Fibroblast of skin of left quadriceps (primary cell): ENCODE measurements at regions not wholly inside any gene's neighbourhood (a gene's known extent, or its start where the extent isn't known, plus 50 kb on each side); places are given as distances from the start of the nearest gene placed in this dataset.
"Not testable (repeated sequence)": the region's sequence is repeated elsewhere in the genome, so short reads cannot be mapped to it uniquely, and the experiment has no call there.

Source experiments
- DNase-seq, 2 experiments: peaks; one replicate each; pipeline ENCODE4 v3.0.0-alpha.2; 2013; ENCODE audit warnings: low read depth in 2 of 2

DNA sequence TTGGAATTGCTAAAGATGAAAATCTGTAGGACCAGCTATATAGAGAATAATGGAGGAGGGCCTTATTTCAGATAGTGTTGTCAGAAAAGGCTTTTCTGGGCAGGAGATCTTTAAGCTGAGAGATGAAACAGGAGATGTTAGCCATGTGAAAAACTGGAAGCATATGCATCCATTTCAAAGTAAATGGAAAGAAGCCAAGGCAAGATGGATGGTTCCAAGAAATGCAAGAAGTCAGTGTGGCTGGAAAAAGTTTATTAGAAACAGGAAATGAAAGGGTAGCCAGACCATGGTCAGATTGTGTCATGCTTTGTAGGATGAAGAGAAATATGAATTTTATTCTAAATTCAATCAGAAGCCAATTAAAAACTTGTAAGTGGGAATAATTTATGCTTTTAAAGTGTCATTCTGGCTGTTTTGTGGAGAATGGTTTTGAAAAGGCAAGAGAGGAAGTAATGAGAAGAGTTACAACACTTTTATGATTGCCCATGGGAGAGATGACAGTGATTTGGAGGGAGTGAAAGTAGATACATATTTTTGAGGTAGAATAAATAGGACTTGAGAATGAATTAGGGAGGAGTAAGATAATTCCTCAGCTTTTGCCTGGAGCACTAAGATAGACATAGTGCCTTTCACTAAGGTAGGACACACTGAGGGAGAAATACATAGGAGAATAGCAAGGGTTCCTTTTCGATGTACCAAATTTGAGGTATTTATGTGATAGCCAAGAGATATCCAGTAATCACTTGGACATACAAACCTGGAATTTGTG, 620.1 kb downstream of the HTR1B start:
- DNase-seq = peak in 1 of 2 experiments; percentile 3

DNA sequence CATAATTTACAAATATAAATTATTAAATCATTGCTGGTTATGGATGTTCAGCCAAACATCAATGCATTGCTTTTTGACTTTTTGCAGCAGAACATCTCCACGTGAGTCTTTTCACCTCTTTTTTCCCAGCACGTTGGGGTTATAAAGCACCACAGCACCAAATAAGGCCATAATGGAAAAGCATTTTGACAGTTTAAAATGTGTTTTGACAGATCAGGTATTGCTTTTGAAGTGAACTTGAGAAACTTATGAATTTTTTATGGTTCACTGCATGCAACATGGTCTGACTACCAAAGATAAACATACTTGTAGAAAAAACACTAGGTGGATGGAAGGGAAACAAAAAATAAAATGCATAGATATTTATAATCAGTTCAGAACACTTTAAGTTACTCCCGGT, 622.4 kb downstream of the HTR1B start:
- DNase-seq = no peak

DNA sequence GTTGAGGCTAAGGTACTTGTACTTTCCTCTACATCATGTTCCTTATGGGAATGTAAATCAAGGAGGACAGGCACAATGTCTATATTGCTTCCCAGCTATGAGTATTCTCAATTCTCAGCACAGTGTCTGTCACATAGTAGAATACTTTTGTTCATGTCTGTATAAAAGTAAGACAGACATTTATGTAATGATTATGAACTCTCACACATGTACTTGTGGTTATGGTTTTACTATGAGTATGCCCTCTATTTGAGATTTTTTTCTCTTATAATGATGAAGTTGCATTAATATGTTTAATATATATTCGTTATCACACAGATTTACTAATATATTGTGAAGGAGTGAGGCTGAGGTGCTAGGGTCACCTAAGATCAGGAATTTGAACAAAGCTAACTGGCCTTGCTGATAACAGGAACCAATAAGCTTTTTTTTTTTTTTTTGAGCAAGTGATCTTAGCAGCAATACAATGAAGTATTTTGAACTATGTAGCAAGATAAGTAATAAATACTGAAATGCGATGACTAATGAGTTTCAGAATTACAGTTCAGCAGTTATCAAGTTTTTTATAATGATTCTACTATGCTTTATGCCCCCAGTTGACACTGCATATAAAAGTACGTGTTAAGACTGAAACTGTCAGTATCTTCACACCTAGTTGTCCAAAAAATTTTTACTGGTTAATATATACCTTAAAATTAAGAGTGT, 623.1 kb downstream of the HTR1B start:
- no peak for DNase-seq

DNA sequence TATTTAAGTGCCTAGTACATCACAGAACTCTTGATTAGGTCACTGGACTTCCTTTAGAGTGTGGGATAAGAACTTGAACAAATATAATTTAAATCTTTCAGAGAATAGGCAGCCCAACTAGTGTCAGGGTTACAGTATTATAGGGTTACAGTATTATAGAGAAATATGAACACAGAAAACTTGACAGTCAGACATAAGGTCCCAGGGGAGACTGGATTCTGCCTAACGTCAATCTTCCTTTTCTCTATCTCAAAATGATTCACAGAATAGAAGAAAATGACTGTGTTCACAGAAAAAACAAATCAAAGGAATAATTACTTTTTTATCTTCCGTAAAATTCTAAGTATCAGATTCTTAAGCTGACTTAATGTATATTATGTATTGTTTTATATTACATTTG, 623.8 kb downstream of the HTR1B start:
- DNase-seq = no peak

- no peak for DNase-seq
Observed at GRCh38 chr6:76837564-76837963, 625.7 kb downstream of the HTR1B start.

DNA sequence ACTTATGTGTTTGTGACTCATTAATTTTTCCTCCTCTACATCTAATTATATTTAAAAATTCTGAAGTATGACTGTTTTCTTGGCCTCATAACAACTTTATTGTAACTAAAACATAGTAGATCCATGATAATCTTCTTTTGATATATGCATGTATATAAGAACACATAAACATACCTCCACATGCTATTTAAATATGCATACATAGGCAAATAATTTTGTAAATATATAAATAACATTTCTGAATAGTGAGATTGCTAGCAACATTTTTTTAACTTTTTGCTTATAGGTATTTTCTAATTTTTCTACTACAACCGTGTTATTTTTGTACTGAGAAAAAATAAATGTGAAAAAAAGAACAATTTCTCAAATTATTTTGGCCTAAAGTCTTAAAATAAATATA, 627.6 kb downstream of the HTR1B start:
- no peak for DNase-seq

DNA sequence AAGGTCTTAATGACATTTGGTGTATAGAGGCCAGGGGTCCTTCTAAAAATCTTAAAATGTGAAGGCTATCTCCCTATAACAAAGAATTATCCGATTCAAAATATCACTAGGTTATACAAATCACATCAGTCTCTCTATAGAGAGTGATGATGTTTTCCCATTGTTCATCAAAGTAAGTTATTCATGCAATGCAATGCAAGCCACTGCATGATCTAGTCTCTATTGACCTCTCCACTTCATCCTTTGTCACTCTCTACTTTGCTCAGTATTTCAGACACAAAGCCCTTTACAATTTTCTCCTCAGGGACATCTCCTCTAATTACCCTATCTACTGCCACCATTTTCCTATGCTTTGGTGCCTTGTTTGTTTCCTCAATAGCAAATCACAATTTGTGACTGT, 628.0 kb downstream of the HTR1B start:
- DNase-seq = no peak

DNA sequence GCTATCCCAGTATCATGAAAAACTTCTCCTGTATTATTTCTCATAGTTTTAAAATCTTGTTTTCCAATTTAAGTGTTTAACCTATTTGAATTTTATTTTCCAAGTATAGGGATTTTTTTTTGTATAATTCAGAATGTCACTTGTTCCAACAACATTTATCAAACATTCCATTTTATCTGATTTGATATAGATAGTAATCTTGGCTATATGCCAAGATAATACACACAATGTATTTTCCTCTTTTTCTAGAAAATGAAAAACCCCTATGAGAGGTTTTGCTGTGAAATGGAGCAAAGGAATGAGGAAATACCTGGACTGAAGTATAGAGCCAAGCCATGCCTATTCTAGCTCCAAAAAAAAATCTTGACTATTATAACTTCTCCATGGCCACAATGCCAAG, 628.9 kb downstream of the HTR1B start:
- DNase-seq = no peak

GRCh38 chr6:76831299-76831698, 632.0 kb downstream of the HTR1B start:
- no peak for DNase-seq

DNA sequence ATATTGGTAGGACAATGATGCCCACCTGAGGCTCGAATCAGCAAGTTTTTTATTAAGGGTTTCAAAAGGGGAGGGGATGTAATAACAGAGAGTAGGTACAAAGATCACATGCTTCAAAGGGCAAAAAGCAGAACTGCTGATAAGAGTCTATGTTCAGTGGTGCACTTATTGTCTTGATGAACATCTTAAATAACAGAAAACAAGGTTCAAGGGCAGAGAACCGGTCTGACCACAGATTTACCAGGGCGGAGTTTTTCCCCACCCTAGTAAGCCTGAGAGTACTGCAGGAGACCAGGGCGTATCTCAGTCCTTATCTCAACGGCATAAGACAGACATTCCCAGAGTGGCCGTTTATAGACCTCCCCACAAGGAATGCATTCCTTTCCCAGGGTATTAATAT, 639.7 kb downstream of the HTR1B start:
- not testable (repeated sequence) for DNase-seq

DNA sequence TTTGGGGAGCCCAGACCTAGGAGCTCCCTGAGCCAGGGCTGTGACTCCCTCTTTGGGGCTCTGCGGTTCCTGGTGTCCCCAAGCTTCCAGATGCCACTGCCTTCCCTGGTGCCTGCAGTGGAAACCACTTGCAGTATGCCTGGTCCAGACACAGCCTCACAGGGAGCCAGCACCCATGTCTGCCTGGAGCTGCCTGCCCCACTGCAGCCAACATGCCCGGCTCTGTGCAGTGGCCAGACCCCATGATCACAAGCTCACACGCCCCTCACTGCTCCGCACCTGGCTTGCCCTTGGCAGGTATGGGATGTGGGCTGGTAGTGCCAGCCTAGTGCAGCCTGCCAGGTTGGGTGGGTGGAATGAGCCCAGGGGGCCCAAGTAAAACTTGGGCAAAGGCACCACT, 644.8 kb downstream of the HTR1B start:
- no peak for DNase-seq

GRCh38 chr6:76817429-76817828, 645.9 kb downstream of the HTR1B start:
- DNase-seq = no peak

DNA sequence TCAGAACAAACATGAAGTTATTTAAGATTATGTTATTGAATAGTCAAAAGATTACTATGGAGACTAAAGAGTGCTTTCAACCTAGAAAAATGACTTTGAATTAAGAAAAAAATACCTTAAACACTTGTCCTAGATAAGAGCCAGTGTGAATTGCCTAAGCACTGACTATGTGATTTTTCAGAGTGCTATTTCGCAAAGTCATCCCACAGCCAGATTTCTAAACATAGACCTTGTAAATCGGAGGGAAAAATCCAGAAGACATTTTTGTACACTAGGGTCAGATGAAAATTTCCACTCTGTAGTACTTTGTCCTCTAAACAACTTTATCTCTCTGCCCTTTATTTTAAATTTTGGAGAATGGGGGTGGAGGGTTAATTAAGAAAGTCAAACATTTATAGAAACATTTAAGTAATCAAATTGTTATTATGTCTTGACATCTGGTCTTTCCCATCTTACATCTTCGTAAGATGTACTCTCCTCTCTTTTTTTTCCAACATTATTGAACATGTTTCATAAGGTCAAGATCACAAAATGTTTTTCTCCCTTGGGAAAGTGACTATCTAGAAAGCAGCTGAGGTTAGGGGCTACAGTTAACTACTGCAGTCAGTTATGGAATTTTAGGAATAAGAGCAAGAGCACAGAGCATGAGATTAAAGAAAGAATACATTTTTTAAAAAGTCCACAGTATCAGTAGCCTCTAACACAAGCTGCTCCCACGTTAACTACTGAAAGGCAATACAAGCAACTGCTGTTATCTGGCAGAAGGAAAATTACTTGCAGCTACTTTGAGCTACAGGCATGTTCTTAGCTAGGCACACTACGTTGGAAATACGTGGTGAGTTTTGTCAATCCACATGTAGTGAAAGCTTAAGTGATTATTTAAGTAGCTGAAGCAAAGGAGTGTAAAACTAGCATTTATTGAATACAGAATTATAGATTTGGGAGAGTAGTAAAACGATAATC, 648.5 kb downstream of the HTR1B start:
- DNase-seq = no peak

DNA sequence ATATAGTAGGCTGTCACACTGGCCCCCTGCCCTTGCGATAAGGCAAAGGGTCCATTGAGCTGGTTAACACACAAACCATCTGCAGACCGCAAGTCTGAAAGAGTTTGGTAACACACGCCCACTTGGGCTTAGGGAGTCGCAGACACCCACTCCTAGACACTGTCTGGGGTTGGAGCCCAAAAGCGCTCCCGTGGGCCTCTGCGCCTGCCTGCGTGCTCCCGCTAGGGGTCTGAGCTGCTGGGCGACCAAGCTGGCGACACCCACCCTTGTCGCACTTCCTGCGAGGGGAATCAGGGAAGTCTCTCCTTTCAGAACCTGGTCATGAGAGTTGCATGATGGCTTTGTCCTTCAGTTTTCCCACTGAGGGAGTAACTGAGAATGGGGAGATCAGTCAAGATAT, 653.0 kb downstream of the HTR1B start:
- DNase-seq = no peak

DNA sequence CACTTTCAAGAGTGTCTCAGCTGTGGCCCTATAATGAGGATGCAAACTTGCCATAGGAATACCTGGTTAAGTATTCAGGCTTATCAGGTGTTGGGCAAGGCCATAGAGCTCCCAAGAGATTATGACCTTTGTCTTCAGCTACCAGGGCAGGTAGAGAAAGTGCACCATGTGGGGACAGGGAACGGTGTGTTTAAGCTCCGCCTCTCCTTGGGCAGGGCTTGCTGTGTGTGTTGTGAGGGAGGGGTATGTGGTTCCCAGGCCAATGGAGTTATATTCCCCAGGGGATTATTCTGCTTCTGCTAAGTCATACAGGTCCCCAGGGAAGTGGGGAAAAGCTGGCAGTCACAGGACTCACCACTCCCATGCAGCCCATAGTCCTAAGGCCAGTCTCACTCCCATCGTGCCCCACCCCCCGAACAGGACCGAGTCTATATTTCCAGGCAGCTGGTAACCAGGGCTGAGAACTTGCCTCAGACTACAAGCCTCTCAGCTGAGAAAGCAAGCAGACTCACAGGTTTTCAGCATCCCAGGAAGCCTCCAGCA, 660.2 kb downstream of the HTR1B start:
- no peak for DNase-seq

DNA sequence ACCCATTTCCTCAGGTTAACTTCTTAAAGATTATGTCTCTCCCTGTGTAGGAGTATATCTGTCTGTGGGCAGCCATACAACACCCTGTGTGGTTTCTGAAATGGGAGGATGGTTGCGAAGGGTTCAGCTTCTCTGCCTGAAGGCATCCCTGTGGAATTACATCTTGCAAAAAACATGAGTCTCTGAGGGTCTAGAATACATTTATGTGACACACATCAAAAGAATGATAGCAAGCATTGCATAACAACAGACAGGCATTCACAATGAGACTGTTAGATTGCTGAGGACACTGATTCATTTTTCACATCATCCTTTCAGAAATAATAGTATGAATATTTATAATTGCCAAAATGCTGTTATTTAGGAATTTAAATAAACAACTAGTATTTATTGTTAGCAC, 670.9 kb downstream of the HTR1B start:
- DNase-seq = peak; percentile 21 to 22

GRCh38 chr6:76790881-76791280, 672.4 kb downstream of the HTR1B start:
- no peak for DNase-seq

GRCh38 chr6:76790045-76790796, 673.1 kb downstream of the HTR1B start:
- DNase-seq = no peak

DNA sequence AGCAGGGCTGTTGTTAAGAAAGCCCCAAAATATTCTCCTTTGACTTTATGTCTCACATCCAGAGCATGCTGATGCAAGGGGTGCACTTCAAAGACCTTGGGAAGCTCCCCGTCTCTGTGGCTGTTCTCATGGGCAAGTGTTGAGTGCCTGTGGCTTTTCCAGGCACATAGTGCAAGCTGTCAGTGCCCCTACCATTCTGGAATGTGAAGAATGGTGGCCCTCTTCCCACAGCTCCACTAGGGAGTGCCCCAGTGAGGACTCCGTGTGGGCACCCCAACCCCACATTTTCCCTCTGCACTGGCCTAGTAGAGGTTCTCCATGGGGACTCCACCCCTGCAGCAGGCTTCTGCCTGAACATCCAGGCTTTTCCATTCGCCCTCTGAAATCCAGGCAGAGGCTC, 673.7 kb downstream of the HTR1B start:
- no peak for DNase-seq

GRCh38 chr6:76788155-76788554, 675.1 kb downstream of the HTR1B start:
- DNase-seq = no peak

DNA sequence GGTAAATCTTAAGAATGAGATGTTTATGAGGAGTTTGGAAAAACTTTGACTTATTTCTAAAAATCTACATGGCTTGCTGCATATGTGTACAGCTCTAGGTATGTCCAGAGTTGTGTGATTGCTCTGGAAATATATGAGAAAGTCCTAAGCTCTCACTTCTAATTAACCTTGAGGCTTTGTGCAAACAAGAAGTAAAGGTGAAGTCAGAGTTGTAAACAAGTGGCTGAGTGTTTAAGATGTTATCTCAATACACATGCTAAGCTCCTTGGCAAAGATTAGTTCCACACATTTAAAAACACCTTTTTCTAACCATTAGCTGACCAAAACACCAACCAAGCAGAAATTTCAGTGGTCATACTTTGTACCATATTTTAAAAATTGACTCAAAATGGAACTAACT, 684.2 kb downstream of the HTR1B start:
- DNase-seq = no peak
